ENCODE measurements at regions not wholly inside any gene's neighbourhood (a gene's known extent, or its start where the extent isn't known, plus 50 kb on each side); places are given as distances from the start of the nearest gene placed in this dataset.

DNA sequence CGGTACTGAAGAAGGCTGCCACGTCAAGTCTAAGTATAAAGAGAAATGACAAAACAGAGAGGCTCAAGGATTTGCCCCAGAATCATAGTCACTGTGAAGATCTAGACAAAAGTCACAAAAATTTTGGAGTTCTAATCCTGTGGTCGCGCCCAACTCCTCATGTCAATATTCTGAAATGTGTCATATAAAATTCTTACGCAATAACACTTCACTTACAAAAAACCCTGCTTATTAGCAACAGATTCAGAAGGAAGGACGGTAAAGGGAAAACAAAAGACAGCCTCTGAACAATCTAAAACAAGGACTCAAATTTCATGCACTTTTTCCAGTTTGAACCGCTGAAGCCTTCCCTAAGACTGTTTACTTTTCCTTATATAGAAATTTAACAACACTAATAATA lies 94.7 kb downstream of the TSPAN8 start:
- Histone ChIP-seq H3K27ac (ENCODE audit: low read depth, low read length) (no peak overlapping the region), H3K9ac (ENCODE audit: extremely low read depth, low read length, poor library complexity, severe bottlenecking) (no peak overlapping the region), H3K36me3 (ENCODE audit: control insufficient read depth, insufficient read depth, low read length) (no peaks in the 10 kb centered on the region), H3K4me1 (ENCODE audit: control insufficient read depth, insufficient read depth, low read length) (no peaks in the 10 kb centered on the region), H3K27me3 (ENCODE audit: control insufficient read depth, insufficient read depth, low read length, poor library complexity, severe bottlenecking) (no peaks in the 10 kb centered on the region), H3K9me3 (ENCODE audit: control insufficient read depth, low read length) (no peaks in the 10 kb centered on the region), H3K4me3 (ENCODE audit: low read length) (no peak overlapping the region)
- peaks cover 9% of the 10 kb centered on the region for H3K4me1 Mint-ChIP-seq
- H3K27ac Mint-ChIP-seq = no peak overlapping the region
- DNase-seq = no peak
- TF ChIP-seq, protein P1, sequence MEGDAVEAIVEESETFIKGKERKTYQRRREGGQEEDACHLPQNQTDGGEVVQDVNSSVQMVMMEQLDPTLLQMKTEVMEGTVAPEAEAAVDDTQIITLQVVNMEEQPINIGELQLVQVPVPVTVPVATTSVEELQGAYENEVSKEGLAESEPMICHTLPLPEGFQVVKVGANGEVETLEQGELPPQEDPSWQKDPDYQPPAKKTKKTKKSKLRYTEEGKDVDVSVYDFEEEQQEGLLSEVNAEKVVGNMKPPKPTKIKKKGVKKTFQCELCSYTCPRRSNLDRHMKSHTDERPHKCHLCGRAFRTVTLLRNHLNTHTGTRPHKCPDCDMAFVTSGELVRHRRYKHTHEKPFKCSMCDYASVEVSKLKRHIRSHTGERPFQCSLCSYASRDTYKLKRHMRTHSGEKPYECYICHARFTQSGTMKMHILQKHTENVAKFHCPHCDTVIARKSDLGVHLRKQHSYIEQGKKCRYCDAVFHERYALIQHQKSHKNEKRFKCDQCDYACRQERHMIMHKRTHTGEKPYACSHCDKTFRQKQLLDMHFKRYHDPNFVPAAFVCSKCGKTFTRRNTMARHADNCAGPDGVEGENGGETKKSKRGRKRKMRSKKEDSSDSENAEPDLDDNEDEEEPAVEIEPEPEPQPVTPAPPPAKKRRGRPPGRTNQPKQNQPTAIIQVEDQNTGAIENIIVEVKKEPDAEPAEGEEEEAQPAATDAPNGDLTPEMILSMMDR (conservative IDR thresholded peaks at IDR 0.05) = no peak
- peaks cover 4% of the 10 kb centered on the region for H3K9me3 Mint-ChIP-seq
- 79 to 100% methylated on average over 4 to 6 of the region's 7 CpGs for WGBS, 2 experiments (ENCODE audit: insufficient coverage in 1 of 2, insufficient read length in 1 of 2)
- H3K36me3 Mint-ChIP-seq (ENCODE audit: low read depth) = no peaks in the 10 kb centered on the region
- H3K4me3 Mint-ChIP-seq = no peak overlapping the region
- H3K27me3 Mint-ChIP-seq (ENCODE audit: insufficient read depth) = no peaks in the 10 kb centered on the region

DNA sequence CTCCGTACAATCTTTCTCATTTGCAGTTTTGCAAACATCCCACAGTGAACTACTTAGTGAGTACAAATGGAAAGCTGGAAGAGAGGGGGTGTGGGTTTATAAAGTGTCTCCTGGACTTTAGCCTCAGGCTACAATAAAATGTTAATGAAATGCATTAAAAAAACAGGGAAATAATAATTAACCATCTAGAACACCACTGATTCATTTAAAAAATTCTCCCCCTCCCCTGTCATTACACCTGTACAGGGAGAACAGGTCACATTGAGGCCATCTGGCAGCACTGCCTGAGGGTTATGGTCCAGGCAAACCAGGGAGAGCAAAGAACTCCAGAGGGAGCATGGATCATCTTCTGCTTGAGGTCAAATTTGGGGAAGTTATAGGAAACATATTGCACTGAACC lies 96.3 kb downstream of the TSPAN8 start:
- WGBS, 2 experiments (ENCODE audit: insufficient coverage in 1 of 2, insufficient read length in 1 of 2) = no CpG with 5 or more reads among the region's 1 CpG
- H3K4me1 Mint-ChIP-seq = peaks cover 9% of the 10 kb centered on the region
- DNase-seq = no peak

DNA sequence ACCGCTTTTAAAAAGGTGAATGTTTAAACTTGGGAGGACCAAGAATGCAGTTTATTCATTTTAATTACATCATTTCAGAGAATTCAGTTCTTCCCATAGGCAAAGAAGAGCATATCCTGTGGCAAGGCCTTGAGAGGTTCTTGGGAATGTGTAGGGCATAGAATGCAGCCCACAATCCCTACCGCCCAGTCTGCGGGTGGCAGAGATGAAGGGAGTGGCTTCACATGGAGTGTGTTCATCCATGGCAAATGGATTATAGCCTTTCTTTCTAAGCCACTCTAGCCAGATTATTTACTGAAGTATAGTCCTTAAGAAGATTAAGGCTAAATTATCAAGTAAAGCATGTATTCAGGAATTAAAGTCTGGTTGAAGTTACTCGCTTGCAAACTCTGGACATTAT lies 97.4 kb downstream of the TSPAN8 start:
- TF ChIP-seq, protein P1 (conservative IDR thresholded peaks at IDR 0.05) = no peak
- DNase-seq = no peak
- H3K36me3 Mint-ChIP-seq (ENCODE audit: low read depth) = no peaks in the 10 kb centered on the region
- no peak overlapping the region for H3K27ac Mint-ChIP-seq
- Histone ChIP-seq H3K4me3 (ENCODE audit: low read length) (no peak overlapping the region), H3K36me3 (ENCODE audit: control insufficient read depth, insufficient read depth, low read length) (no peaks in the 10 kb centered on the region), H3K4me1 (ENCODE audit: control insufficient read depth, insufficient read depth, low read length) (no peaks in the 10 kb centered on the region), H3K9ac (ENCODE audit: extremely low read depth, low read length, poor library complexity, severe bottlenecking) (no peak overlapping the region), H3K27me3 (ENCODE audit: control insufficient read depth, insufficient read depth, low read length, poor library complexity, severe bottlenecking) (no peaks in the 10 kb centered on the region), H3K27ac (ENCODE audit: low read depth, low read length) (no peak overlapping the region), H3K9me3 (ENCODE audit: control insufficient read depth, low read length) (no peaks in the 10 kb centered on the region)
- WGBS, 2 experiments (ENCODE audit: insufficient coverage in 1 of 2, insufficient read length in 1 of 2) = 88 to 100% methylated on average over 2 to 4 of the region's 4 CpGs
- H3K27me3 Mint-ChIP-seq (ENCODE audit: insufficient read depth) = no peaks in the 10 kb centered on the region
- H3K4me3 Mint-ChIP-seq = no peak overlapping the region
- peaks cover 4% of the 10 kb centered on the region for H3K9me3 Mint-ChIP-seq
- H3K4me1 Mint-ChIP-seq = peaks cover 3% of the 10 kb centered on the region

More for the DNA sequence above, 96.3 kb downstream of the TSPAN8 start:
- Mint-ChIP-seq H3K27ac (no peak overlapping the region), H3K27me3 (ENCODE audit: insufficient read depth) (no peaks in the 10 kb centered on the region), H3K9me3 (peaks cover 4% of the 10 kb centered on the region), H3K4me3 (no peak overlapping the region), H3K36me3 (ENCODE audit: low read depth) (no peaks in the 10 kb centered on the region)
- no peaks in the 10 kb centered on the region for H3K27me3 ChIP-seq (ENCODE audit: control insufficient read depth, insufficient read depth, low read length, poor library complexity, severe bottlenecking)
- no peaks in the 10 kb centered on the region for H3K4me1 ChIP-seq (ENCODE audit: control insufficient read depth, insufficient read depth, low read length)
- H3K9ac ChIP-seq (ENCODE audit: extremely low read depth, low read length, poor library complexity, severe bottlenecking) = no peak overlapping the region
- no peaks in the 10 kb centered on the region for H3K36me3 ChIP-seq (ENCODE audit: control insufficient read depth, insufficient read depth, low read length)
- TF ChIP-seq, protein P1 (conservative IDR thresholded peaks at IDR 0.05) = no peak
- no peaks in the 10 kb centered on the region for H3K9me3 ChIP-seq (ENCODE audit: control insufficient read depth, low read length)
- H3K4me3 ChIP-seq (ENCODE audit: low read length) = no peak overlapping the region
- no peak overlapping the region for H3K27ac ChIP-seq (ENCODE audit: low read depth, low read length)

Data from endodermal cell (in vitro differentiated cells).